Suprapubic skin (tissue), 4 donors: ENCODE measurements at regions not wholly inside any gene's neighbourhood (a gene's known extent, or its start where the extent isn't known, plus 50 kb on each side); places are given as distances from the start of the nearest gene placed in this dataset.

ENCODE experiments used
- POLR2A ChIP-seq, 2 donors: fragments of 450-650 bp; IDR thresholded peaks; one replicate each; pipeline ENCODE4 v1.6.1; 2017; ENCODE audit warnings: antibody characterized with exemption in 2 of 2, mild to moderate bottlenecking in 2 of 2, moderate library complexity in 2 of 2
- POLR2AphosphoS5 ChIP-seq, 3 donors: sonication (generic); formaldehyde crosslinking; IDR thresholded peaks; one replicate each; pipeline ENCODE4 v1.6.1; 2017; ENCODE audit warnings: antibody characterized with exemption in 3 of 3
- TF ChIP-seq, protein P1 (sequence below), 2 donors: fragments of 200-600 bp in 1 of 2; fragments of 450-650 bp in 1 of 2; sonication (generic) in 1 of 2; IDR thresholded peaks; one replicate each; pipeline ENCODE4 v1.5.1; 2016 to 2019; ENCODE audit warnings: antibody characterized with exemption in 2 of 2, mild to moderate bottlenecking in 1 of 2, moderate library complexity in 1 of 2

GRCh38 chr3:161927131-161927530 is 430.5 kb downstream of the OTOL1 start:
- TF ChIP-seq, protein P1, sequence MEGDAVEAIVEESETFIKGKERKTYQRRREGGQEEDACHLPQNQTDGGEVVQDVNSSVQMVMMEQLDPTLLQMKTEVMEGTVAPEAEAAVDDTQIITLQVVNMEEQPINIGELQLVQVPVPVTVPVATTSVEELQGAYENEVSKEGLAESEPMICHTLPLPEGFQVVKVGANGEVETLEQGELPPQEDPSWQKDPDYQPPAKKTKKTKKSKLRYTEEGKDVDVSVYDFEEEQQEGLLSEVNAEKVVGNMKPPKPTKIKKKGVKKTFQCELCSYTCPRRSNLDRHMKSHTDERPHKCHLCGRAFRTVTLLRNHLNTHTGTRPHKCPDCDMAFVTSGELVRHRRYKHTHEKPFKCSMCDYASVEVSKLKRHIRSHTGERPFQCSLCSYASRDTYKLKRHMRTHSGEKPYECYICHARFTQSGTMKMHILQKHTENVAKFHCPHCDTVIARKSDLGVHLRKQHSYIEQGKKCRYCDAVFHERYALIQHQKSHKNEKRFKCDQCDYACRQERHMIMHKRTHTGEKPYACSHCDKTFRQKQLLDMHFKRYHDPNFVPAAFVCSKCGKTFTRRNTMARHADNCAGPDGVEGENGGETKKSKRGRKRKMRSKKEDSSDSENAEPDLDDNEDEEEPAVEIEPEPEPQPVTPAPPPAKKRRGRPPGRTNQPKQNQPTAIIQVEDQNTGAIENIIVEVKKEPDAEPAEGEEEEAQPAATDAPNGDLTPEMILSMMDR (IDR thresholded peaks at IDR 0.05), result no peak
- TF ChIP-seq POLR2AphosphoS5 (IDR thresholded peaks at IDR 0.05) (no peak), POLR2A (IDR thresholded peaks at IDR 0.05) (no peak)
